ENCODE measurements at regions not wholly inside any gene's neighbourhood (a gene's known extent, or its start where the extent isn't known, plus 50 kb on each side); places are given as distances from the start of the nearest gene placed in this dataset.

- DNase-seq (no peak), ATAC-seq (no peak)
- no peak overlapping the region for H3K4me3 Mint-ChIP-seq
- H3K27ac Mint-ChIP-seq: no peak overlapping the region
- H3K4me1 Mint-ChIP-seq: peaks cover 4% of the 10 kb centered on the region
- no peaks in the 10 kb centered on the region for H3K27me3 Mint-ChIP-seq
- no peaks in the 10 kb centered on the region for H3K9me3 ChIP-seq (ENCODE audit: control insufficient read depth, low read length, poor library complexity, severe bottlenecking)
- no peaks in the 10 kb centered on the region for H3K36me3 Mint-ChIP-seq (ENCODE audit: low read depth)
Measured at GRCh38 chr2:200230716-200231115, 75.8 kb upstream of the SPATS2L start.

- H3K36me3 Mint-ChIP-seq (ENCODE audit: low read depth): no peaks in the 10 kb centered on the region
- H3K9me3 ChIP-seq (ENCODE audit: control insufficient read depth, low read length, poor library complexity, severe bottlenecking): no peaks in the 10 kb centered on the region
- ATAC-seq (no peak), DNase-seq (no peak)
- H3K27ac Mint-ChIP-seq: no peak overlapping the region
- H3K4me3 Mint-ChIP-seq: no peak overlapping the region
- H3K4me1 Mint-ChIP-seq: peaks cover 4% of the 10 kb centered on the region
- H3K27me3 Mint-ChIP-seq: no peaks in the 10 kb centered on the region
Measured at GRCh38 chr2:200235533-200235932, 71.0 kb upstream of the SPATS2L start.

DNA sequence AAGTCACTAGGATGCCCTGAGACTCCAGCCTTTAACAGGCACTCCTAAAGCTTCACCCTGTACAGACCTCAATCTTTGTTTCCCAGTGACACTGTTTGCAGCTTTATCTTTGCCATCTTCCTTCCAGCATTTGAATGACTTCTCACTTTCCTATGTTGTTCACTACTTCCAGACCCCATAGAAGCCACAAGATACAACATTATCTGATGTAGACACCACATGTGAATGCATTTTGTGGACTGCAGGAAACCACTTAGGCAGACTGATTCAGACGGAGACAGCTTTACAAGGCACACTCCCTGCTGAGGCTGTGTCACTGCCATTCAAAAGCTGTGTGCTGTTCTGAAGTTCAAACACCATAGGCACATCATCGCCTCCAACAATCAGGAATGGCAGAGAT is 67.3 kb upstream of the SPATS2L start:
- peaks cover 3% of the 10 kb centered on the region for H3K36me3 Mint-ChIP-seq (ENCODE audit: low read depth)
- no peaks in the 10 kb centered on the region for H3K9me3 ChIP-seq (ENCODE audit: control insufficient read depth, low read length, poor library complexity, severe bottlenecking)
- H3K4me3 Mint-ChIP-seq: no peak overlapping the region
- ATAC-seq: peak; percentile 59
- H3K27me3 Mint-ChIP-seq: peaks cover 7% of the 10 kb centered on the region
- no peak for DNase-seq
- no peak overlapping the region for H3K27ac Mint-ChIP-seq
- H3K4me1 Mint-ChIP-seq: peaks cover 4% of the 10 kb centered on the region

DNA sequence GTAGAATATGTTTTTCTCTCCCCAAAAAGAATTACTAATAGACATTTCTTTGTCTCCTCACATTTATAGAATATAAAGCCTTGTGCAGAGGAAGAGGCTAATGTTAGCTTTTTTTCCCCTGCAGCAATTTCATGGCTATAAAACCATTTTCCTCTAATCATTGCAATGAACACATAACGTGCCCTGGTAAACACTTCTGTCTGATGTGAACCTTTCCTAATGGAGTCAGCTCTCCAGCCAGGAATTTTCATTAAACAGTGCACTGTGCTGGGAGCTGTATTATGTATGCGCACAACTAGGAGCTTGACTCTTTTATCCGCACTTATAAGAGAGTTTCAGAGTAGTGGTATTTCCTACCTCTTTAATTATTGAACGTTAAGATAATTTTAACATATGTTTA is 63.9 kb upstream of the SPATS2L start:
- no peaks in the 10 kb centered on the region for H3K9me3 ChIP-seq (ENCODE audit: control insufficient read depth, low read length, poor library complexity, severe bottlenecking)
- Mint-ChIP-seq H3K4me1 (peaks cover 4% of the 10 kb centered on the region), H3K36me3 (ENCODE audit: low read depth) (peaks cover 3% of the 10 kb centered on the region), H3K27me3 (peaks cover 12% of the 10 kb centered on the region), H3K4me3 (no peak overlapping the region), H3K27ac (no peak overlapping the region)
- ATAC-seq: no peak
- no peak for DNase-seq

GRCh38 chr2:200243441-200243840 is 63.1 kb upstream of the SPATS2L start:
- ATAC-seq (no peak), DNase-seq (no peak)
- no peaks in the 10 kb centered on the region for H3K9me3 ChIP-seq (ENCODE audit: control insufficient read depth, low read length, poor library complexity, severe bottlenecking)
- Mint-ChIP-seq H3K4me1 (peaks cover 4% of the 10 kb centered on the region), H3K4me3 (no peak overlapping the region), H3K27me3 (peaks cover 12% of the 10 kb centered on the region), H3K27ac (no peak overlapping the region), H3K36me3 (ENCODE audit: low read depth) (peaks cover 3% of the 10 kb centered on the region)

DNA sequence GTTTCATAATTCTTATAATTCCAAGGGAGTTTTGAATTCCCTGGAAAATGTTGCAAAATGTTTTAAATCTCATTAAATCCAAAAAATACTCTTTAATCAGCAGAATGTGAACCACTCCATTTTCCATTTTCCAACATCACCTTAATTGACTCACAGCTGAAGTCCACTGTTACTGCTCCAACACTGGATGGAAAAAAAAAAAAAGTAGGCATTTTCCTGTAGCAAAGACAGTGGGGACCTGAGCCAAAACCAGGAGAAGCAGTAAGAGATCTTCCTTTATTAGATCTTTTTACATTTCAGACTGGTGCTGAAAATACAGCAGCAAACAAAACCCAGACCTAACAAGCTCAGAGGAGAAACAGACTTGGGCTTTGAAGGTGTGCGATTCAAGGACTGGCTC is 62.4 kb upstream of the SPATS2L start:
- Mint-ChIP-seq H3K27me3 (peaks cover 12% of the 10 kb centered on the region), H3K4me3 (no peak overlapping the region), H3K27ac (no peak overlapping the region), H3K36me3 (ENCODE audit: low read depth) (peaks cover 3% of the 10 kb centered on the region), H3K4me1 (peaks cover 3% of the 10 kb centered on the region)
- no peak for ATAC-seq
- H3K9me3 ChIP-seq (ENCODE audit: control insufficient read depth, low read length, poor library complexity, severe bottlenecking): no peaks in the 10 kb centered on the region
- DNase-seq: no peak

GRCh38 chr2:200247494-200247893 is 59.0 kb upstream of the SPATS2L start:
- Mint-ChIP-seq H3K4me1 (peaks cover 2% of the 10 kb centered on the region), H3K27me3 (peaks cover 4% of the 10 kb centered on the region), H3K27ac (no peak overlapping the region), H3K4me3 (no peak overlapping the region), H3K36me3 (ENCODE audit: low read depth) (no peaks in the 10 kb centered on the region)
- H3K9me3 ChIP-seq (ENCODE audit: control insufficient read depth, low read length, poor library complexity, severe bottlenecking): no peaks in the 10 kb centered on the region
- DNase-seq (no peak), ATAC-seq (no peak)

DNA sequence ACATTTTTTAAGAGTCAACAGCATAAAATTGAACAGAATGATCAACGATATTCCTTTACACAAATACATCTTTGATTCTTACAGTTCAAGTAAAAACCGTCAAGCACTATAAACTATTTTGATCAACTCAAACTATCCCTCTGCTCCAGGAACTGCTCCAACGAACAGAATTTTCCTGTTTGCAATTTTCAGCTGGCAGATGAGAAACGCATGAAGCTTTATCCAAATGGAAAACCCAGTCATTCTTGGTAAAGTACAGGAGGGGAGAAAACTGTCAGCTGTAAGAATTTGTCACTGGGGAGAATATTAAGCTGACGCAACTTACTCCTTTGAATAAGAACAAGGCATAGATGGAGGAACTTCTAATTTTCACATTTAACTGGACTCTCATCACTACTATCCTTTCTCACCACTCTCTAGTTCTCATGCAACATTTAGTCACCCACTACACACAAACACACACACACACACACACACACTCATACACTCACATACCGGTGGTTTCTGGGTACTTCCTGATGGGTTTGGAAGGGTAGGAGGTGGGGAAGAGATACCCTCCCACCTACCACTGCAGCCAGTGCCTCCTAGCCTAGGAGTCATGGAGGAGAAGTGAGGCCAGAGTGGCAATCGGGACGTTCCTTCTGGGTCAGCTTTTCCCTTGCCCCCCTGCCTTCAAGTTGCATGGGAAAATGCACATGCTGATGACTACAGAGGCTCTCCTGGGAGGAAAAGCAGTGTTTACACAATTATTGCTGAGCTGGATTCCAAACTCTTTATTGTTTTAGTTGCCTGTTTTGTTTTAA is 54.0 kb upstream of the SPATS2L start:
- Mint-ChIP-seq H3K36me3 (ENCODE audit: low read depth) (no peaks in the 10 kb centered on the region), H3K4me3 (no peak overlapping the region), H3K4me1 (peaks cover 2% of the 10 kb centered on the region), H3K27ac (no peak overlapping the region), H3K27me3 (peaks cover 13% of the 10 kb centered on the region)
- DNase-seq: no peak
- no peaks in the 10 kb centered on the region for H3K9me3 ChIP-seq (ENCODE audit: control insufficient read depth, low read length, poor library complexity, severe bottlenecking)
- ATAC-seq: no peak

- H3K36me3 Mint-ChIP-seq (ENCODE audit: low read depth): no peaks in the 10 kb centered on the region
- no peak overlapping the region for H3K4me3 Mint-ChIP-seq
- peaks cover 4% of the 10 kb centered on the region for H3K4me1 Mint-ChIP-seq
- no peak for ATAC-seq
- no peak for DNase-seq
- H3K9me3 ChIP-seq (ENCODE audit: control insufficient read depth, low read length, poor library complexity, severe bottlenecking): no peaks in the 10 kb centered on the region
- H3K27me3 Mint-ChIP-seq: peaks cover 19% of the 10 kb centered on the region
- no peak overlapping the region for H3K27ac Mint-ChIP-seq
Measured at GRCh38 chr2:200253639-200254038, 52.9 kb upstream of the SPATS2L start.

- peaks cover 23% of the 10 kb centered on the region for H3K27me3 Mint-ChIP-seq
- no peak for DNase-seq
- ATAC-seq: no peak
- H3K4me3 Mint-ChIP-seq: no peak overlapping the region
- no peaks in the 10 kb centered on the region for H3K36me3 Mint-ChIP-seq (ENCODE audit: low read depth)
- peaks cover 3% of the 10 kb centered on the region for H3K4me1 Mint-ChIP-seq
- no peak overlapping the region for H3K27ac Mint-ChIP-seq
- no peaks in the 10 kb centered on the region for H3K9me3 ChIP-seq (ENCODE audit: control insufficient read depth, low read length, poor library complexity, severe bottlenecking)
Measured at GRCh38 chr2:200254773-200255172, 51.7 kb upstream of the SPATS2L start.

DNA sequence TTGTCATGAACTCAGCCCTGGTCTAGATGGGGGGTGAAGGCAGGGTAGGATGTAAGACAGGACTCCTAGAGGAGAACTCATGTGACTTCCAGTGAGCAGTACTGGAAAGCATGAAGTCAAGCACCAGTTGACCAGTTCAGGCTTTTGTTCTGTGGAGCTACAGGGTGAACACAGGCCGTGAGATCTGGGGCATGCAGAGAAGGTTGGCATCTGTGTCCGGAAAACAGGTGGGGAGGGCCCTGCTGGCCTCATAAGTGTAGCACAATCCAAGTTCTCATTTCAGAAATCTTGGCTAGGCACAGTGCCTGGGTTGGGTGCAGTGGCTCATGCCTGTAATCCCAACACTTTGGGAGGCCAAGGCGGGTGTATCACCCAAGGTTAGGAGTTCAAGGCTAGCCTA is 50.9 kb upstream of the SPATS2L start:
- Mint-ChIP-seq H3K4me1 (peaks cover 2% of the 10 kb centered on the region), H3K36me3 (ENCODE audit: low read depth) (no peaks in the 10 kb centered on the region), H3K4me3 (no peak overlapping the region), H3K27me3 (peaks cover 26% of the 10 kb centered on the region), H3K27ac (no peak overlapping the region)
- no peaks in the 10 kb centered on the region for H3K9me3 ChIP-seq (ENCODE audit: control insufficient read depth, low read length, poor library complexity, severe bottlenecking)
- DNase-seq (no peak), ATAC-seq (no peak)

All from T-helper 17 cell (primary cell).